ENCODE measurements at regions not wholly inside any gene's neighbourhood (a gene's known extent, or its start where the extent isn't known, plus 50 kb on each side); places are given as distances from the start of the nearest gene placed in this dataset.
"Not testable (repeated sequence)": the region's sequence is repeated elsewhere in the genome, so short reads cannot be mapped to it uniquely, and the experiment has no call there.

DNA sequence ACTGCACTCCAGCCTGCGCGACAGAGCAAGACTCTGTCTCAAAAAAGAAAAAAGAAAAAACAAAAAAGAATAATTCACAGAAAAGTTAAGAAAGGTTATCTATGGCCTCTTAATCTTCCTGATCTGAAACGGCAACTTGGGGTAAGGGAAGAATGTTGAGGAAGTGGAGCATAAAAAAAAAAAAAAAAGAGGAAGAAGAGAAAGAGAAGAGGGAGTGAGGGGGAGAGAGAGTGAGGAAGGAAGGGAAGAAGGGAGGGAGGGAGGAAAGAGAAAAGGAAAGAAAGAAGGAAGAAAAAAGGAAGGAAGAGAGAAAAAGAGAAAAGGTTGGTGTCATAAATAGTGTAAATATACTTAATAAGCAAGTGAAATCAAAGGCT, 68.9 kb upstream of the NCOA3 start:
- DNase-seq: no peak
- no peak overlapping the region for H3K27ac ChIP-seq (ENCODE audit: low read length)
- H3K79me2 ChIP-seq (ENCODE audit: low read length): no peaks in the 10 kb centered on the region
- H3F3A ChIP-seq (ENCODE audit: insufficient read depth, low read length): no peaks in the 10 kb centered on the region
- no peaks in the 10 kb centered on the region for H3K9me2 ChIP-seq (replicated peaks; ENCODE audit: insufficient read depth, low read length)
- H3K36me3 ChIP-seq (replicated peaks; ENCODE audit: insufficient read depth, low read length): no peaks in the 10 kb centered on the region
- H3K9me3 ChIP-seq (replicated peaks; ENCODE audit: insufficient read depth, low read length): no peaks in the 10 kb centered on the region
- no peaks in the 10 kb centered on the region for H3K4me1 ChIP-seq (ENCODE audit: low read length)
- TF ChIP-seq, protein P1, sequence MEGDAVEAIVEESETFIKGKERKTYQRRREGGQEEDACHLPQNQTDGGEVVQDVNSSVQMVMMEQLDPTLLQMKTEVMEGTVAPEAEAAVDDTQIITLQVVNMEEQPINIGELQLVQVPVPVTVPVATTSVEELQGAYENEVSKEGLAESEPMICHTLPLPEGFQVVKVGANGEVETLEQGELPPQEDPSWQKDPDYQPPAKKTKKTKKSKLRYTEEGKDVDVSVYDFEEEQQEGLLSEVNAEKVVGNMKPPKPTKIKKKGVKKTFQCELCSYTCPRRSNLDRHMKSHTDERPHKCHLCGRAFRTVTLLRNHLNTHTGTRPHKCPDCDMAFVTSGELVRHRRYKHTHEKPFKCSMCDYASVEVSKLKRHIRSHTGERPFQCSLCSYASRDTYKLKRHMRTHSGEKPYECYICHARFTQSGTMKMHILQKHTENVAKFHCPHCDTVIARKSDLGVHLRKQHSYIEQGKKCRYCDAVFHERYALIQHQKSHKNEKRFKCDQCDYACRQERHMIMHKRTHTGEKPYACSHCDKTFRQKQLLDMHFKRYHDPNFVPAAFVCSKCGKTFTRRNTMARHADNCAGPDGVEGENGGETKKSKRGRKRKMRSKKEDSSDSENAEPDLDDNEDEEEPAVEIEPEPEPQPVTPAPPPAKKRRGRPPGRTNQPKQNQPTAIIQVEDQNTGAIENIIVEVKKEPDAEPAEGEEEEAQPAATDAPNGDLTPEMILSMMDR (IDR thresholded peaks at IDR 0.05; ENCODE audit: low read length): no peak
- TF ChIP-seq EZH2 (optimal IDR thresholded peaks at IDR 0.05; ENCODE audit: low read depth, low read length): no peak
- no peak for TF ChIP-seq EZH2phosphoT487 (IDR thresholded peaks at IDR 0.05; ENCODE audit: low read length)
- no peak overlapping the region for H3K9ac ChIP-seq (ENCODE audit: low read length)
- H3K4me3 ChIP-seq (ENCODE audit: low read length): no peak overlapping the region
- H3K27me3 ChIP-seq (replicated peaks; ENCODE audit: insufficient read depth, low read length): no peaks in the 10 kb centered on the region
- H3K4me2 ChIP-seq (ENCODE audit: low read depth, low read length): no peak overlapping the region
- no peak overlapping the region for H2AFZ ChIP-seq (ENCODE audit: low read length)
- no peaks in the 10 kb centered on the region for H4K20me1 ChIP-seq (ENCODE audit: insufficient read depth, low read length)

DNA sequence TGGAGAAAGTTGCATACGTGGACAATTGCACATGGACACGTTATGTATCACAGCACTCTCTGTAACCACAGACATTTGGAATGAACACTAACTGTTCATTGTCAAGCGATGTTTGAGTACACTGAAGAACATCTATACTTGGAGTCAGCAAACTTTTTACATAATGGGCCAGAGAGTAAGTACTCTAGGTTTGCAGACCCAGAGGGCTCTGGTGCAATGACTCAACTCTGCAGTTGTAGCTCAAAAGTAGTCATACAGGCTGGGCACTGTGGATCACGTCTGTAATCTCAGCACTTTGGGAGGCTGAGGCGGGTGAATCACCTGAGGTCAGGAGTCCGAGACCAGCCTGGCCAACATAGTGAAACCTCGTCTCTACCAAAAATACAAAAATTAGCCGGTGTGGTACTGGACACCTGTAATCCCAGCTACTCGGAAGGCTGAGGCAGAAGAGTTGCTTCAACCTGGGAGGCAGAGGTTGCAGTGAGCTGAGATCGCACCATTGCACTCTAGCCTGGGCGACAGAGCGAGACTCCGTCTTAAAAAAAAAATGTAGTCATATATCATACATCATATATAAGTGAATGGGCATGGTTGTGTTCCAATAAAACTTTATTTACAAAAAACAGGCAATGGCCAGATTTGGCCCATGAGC, 67.4 kb upstream of the NCOA3 start:
- H4K20me1 ChIP-seq (ENCODE audit: insufficient read depth, low read length); H3K4me1 ChIP-seq (ENCODE audit: low read length); H3K9me2 ChIP-seq (replicated peaks; ENCODE audit: insufficient read depth, low read length); H3K27ac ChIP-seq (ENCODE audit: low read length); H3K9me3 ChIP-seq (replicated peaks; ENCODE audit: insufficient read depth, low read length); DNase-seq; H3K4me3 ChIP-seq (ENCODE audit: low read length); H3K27me3 ChIP-seq (replicated peaks; ENCODE audit: insufficient read depth, low read length); H3K79me2 ChIP-seq (ENCODE audit: low read length); H3K4me2 ChIP-seq (ENCODE audit: low read depth, low read length); H3K36me3 ChIP-seq (replicated peaks; ENCODE audit: insufficient read depth, low read length); H3F3A ChIP-seq (ENCODE audit: insufficient read depth, low read length); H3K9ac ChIP-seq (ENCODE audit: low read length); H2AFZ ChIP-seq (ENCODE audit: low read length): not testable (repeated sequence)

DNA sequence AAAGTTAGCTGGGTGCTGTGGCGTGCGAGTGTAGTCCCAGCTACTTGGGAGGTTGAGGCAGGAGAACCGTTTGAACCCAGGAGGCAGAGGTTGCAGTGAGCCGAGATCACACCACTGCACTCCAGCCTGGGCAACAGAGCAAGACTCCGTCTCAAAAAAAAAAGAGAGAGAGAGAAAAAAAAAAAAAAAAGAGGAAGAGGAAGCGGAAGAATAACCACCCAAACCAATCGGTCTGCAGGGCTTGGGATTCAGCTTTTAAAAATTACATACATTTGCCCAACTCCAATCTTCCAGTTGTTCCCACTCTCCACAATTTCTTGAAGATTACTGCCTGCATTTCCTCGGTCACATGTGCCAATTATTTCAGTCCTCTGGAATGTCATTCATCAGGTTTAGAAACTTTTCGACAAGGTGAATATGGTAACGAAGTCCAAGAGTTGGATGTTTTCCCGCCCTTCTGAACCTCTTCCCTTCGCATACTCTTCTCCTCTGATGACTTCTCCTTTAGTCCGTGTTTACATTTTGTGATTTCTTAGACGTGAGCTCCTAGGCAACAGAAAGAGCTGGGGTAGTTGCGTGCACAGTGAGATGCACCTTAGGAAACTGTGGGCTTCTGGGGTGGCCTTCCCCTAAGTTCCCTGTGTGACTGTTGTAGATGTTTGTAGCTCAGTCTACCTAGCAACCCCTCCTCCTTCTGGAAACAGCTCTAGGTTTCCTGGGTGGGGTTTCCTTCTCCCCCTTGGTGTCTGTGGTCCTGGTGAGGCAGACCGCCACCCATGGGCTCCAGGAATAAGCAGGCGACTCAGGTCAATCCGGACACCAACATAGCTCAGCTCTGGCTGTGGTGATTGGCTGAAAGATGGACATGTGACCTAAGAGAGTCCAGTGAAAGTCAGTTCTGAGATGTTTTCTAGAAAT, 63.0 kb upstream of the NCOA3 start:
- Histone ChIP-seq H3K27ac (ENCODE audit: low read length) (no peak overlapping the region), H3K4me1 (ENCODE audit: low read length) (no peaks in the 10 kb centered on the region), H3K4me2 (ENCODE audit: low read depth, low read length) (no peak overlapping the region), H3F3A (ENCODE audit: insufficient read depth, low read length) (no peaks in the 10 kb centered on the region), H3K9me2 (replicated peaks; ENCODE audit: insufficient read depth, low read length) (no peaks in the 10 kb centered on the region), H3K9ac (ENCODE audit: low read length) (no peak overlapping the region), H3K4me3 (ENCODE audit: low read length) (no peak overlapping the region), H3K27me3 (replicated peaks; ENCODE audit: insufficient read depth, low read length) (no peaks in the 10 kb centered on the region), H3K79me2 (ENCODE audit: low read length) (no peaks in the 10 kb centered on the region), H2AFZ (ENCODE audit: low read length) (peak overlapping the region; percentile 37; the same call in 1 of the 2 replicates), H3K9me3 (replicated peaks; ENCODE audit: insufficient read depth, low read length) (no peaks in the 10 kb centered on the region), H4K20me1 (ENCODE audit: insufficient read depth, low read length) (no peaks in the 10 kb centered on the region), H3K36me3 (replicated peaks; ENCODE audit: insufficient read depth, low read length) (no peaks in the 10 kb centered on the region)
- TF ChIP-seq EZH2 (optimal IDR thresholded peaks at IDR 0.05; ENCODE audit: low read depth, low read length): no peak
- TF ChIP-seq, protein P1 (IDR thresholded peaks at IDR 0.05; ENCODE audit: low read length): no peak
- TF ChIP-seq EZH2phosphoT487 (IDR thresholded peaks at IDR 0.05; ENCODE audit: low read length): no peak
- no peak for DNase-seq
